LNCaP clone FGC (cell line): ENCODE measurements at regions not wholly inside any gene's neighbourhood (a gene's known extent, or its start where the extent isn't known, plus 50 kb on each side); places are given as distances from the start of the nearest gene placed in this dataset.

Experiments used
- DNase-seq: peaks from one replicate; pipeline ENCODE4 v3.0.0-alpha.2; 2011; ENCODE audit warnings: low read depth
- H3K4me3 ChIP-seq: 2 replicates; pipeline ENCODE4 v1.5.1; 2011; ENCODE audit warnings: mild to moderate bottlenecking, low read depth, low read length, control low read depth
- TF ChIP-seq, protein P1 (sequence below): IDR thresholded peaks from 2 replicates; pipeline ENCODE4 v1.5.1; 2012; ENCODE audit warnings: mild to moderate bottlenecking; ENCODE audit not compliant: control insufficient read depth, insufficient read depth; ENCODE audit errors: extremely low read depth

- H3K4me3 ChIP-seq: no peak overlapping the region
- TF ChIP-seq, protein P1, sequence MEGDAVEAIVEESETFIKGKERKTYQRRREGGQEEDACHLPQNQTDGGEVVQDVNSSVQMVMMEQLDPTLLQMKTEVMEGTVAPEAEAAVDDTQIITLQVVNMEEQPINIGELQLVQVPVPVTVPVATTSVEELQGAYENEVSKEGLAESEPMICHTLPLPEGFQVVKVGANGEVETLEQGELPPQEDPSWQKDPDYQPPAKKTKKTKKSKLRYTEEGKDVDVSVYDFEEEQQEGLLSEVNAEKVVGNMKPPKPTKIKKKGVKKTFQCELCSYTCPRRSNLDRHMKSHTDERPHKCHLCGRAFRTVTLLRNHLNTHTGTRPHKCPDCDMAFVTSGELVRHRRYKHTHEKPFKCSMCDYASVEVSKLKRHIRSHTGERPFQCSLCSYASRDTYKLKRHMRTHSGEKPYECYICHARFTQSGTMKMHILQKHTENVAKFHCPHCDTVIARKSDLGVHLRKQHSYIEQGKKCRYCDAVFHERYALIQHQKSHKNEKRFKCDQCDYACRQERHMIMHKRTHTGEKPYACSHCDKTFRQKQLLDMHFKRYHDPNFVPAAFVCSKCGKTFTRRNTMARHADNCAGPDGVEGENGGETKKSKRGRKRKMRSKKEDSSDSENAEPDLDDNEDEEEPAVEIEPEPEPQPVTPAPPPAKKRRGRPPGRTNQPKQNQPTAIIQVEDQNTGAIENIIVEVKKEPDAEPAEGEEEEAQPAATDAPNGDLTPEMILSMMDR: no peak
- DNase-seq: no peak
Measured at GRCh38 chr3:124108446-124108845, 116.5 kb upstream of the ROPN1 start.

- DNase-seq: no peak
- H3K4me3 ChIP-seq: no peak overlapping the region
- TF ChIP-seq, protein P1: no peak
Measured at GRCh38 chr3:124113485-124113884, 121.6 kb upstream of the ROPN1 start.

DNA sequence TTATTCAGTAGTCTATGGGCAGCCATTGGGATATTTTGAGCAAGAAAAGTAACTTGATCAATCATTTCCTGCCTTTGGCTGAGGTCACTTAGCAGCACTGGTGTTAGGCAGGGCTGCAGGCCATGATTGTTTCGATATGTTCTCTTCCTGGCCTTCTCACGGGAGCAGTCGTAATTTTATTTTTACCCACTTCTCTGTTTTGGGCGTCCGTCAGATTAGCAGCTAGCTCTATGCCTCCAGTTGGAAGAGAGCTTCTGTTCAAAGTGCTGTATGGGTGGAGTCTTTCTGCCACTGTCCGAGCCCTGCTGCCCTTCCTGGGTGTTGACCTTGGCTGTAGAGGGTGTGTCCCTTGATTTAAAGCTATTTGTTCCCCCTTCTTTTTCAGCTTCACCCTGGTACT is 123.4 kb upstream of the ROPN1 start:
- no peak for DNase-seq
- H3K4me3 ChIP-seq: no peak overlapping the region
- TF ChIP-seq, protein P1: no peak

GRCh38 chr3:124115956-124116355 is 124.0 kb upstream of the ROPN1 start:
- DNase-seq: no peak
- TF ChIP-seq, protein P1: no peak

GRCh38 chr3:124116906-124117305 is 125.0 kb upstream of the ROPN1 start:
- TF ChIP-seq, protein P1: no peak
- no peak overlapping the region for H3K4me3 ChIP-seq
- DNase-seq: no peak

More at GRCh38 chr3:124115956-124116355, 124.0 kb upstream of the ROPN1 start:
- H3K4me3 ChIP-seq: no peak overlapping the region

DNA sequence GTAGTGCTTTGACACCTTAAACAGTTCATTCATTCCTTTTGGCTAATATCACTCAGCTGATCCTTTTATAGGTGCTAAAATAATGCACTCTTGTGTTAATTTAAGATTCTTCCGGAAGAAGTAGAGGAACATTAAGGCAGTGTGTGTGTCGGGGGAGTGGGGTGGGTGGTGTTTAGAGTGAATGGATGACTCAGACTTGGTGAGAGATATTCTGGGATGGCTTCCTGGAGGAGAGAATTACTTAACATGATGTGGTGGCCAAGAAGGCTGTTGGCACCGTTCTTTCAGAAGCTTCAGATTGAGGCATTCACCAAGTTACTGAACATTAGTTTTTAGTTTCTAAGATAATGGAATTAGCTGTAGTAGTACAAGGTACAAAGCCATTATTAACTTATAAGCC is 125.6 kb upstream of the ROPN1 start:
- no peak for DNase-seq
- TF ChIP-seq, protein P1: no peak
- H3K4me3 ChIP-seq: no peak overlapping the region

DNA sequence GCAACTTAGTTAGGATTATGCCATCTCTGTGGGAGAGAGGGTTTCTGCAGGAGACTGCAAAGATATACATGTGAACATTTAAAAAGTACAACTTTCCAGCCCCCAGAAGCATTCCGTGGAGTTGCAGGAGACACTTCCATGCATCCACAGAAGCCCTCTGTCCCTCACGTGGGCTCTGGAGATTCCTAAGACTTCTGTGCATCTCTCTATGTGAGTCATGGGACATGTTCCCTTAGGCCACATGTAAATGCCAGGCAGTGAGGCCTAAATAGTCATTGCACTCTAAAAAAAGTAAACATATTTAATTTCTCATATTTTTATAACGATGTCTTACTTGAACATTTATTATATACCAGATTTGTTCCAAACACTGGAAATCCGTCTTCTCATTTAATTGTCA is 126.5 kb upstream of the ROPN1 start:
- H3K4me3 ChIP-seq: no peak overlapping the region
- DNase-seq: no peak
- TF ChIP-seq, protein P1: no peak
